Globus pallidus (tissue), 1 donor: ENCODE measurements at regions not wholly inside any gene's neighbourhood (a gene's known extent, or its start where the extent isn't known, plus 50 kb on each side); places are given as distances from the start of the nearest gene placed in this dataset.

ENCODE experiments used
- DNase-seq: peaks from one replicate; pipeline ENCODE4 v3.0.0-alpha.2; 2015; ENCODE audit warnings: low spot score

GRCh38 chr5:96031811-96032261 is 70.2 kb upstream of the ELL2 start:
- no peak for DNase-seq

DNA sequence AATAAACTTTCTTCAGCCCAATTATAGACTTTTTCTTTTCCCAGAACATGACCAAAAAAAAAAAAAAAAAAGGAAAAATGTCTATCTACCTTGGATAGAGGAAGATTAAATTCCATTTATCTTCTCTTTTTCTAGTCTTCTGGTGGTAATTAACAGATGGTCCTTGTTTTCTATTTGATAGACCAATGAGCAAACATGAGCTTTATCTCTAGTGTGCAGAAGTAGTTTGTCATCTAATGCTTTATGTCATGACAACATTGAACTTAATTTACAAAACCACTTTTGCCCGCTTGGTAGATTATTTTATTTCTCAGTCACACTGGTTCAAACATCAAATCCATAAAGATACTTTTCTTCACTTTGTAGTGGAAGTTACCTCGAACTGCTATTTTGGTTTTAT is 69.5 kb upstream of the ELL2 start:
- DNase-seq = no peak

- DNase-seq = no peak
These were observed 64.9 kb upstream of the ELL2 start for GRCh38 chr5:96026406-96027041.

DNA sequence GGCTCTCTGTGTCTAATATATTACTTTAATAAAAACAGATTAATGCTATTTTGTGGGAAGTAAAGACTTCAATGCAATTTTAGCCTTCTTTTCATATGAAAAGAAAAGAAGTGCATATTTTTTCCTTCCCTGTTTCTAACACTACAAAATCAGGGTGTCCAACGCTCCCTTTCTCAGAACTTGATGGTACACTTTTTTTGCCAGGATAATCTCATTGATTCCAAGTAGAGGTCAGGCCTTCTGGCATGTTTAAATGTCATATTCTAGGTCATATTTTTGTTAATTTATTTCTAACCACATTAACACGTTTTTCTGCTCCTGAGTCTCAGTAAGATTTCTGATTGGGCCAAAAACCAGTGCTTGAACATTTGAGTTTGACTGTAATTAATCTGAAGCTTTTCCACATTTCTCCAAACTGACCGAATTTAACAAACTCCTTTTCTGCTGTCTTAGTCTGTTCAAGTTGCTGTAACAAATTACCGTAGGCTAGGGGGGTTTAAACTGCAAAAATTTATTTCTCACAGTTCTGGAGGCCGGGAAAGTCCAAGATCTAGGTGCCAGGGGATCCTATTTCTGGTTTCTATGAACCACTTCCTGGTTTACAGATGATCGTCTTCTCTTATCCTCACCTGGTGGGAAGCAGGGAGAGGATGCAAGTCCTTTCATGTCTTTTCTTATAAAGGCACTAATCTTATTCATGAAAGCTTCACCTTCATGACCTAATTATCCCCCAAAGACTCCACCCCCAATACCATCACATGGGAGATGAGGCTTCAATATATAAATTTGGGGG is 63.2 kb upstream of the ELL2 start:
- no peak for DNase-seq

DNA sequence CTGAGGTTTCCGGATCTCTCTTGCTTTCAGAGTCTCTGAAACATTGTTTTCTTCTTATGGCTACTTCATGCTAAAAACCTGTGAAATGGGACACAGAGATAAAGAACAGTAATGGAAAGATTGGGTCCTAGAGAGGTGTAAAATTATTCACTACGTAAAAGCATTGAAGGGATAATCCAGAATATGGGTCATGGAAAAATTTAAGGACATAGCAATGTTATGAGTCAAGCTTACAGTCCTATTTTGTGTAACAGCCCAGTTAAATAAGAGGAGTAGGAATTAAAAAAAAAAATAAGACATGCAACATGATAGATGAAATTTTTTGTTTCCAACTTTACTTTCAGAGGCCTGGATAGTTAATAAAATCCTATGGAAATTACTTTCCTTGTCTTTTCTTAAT is 61.9 kb upstream of the ELL2 start:
- no peak for DNase-seq

GRCh38 chr5:96022971-96023370 is 61.3 kb upstream of the ELL2 start:
- DNase-seq = no peak

DNA sequence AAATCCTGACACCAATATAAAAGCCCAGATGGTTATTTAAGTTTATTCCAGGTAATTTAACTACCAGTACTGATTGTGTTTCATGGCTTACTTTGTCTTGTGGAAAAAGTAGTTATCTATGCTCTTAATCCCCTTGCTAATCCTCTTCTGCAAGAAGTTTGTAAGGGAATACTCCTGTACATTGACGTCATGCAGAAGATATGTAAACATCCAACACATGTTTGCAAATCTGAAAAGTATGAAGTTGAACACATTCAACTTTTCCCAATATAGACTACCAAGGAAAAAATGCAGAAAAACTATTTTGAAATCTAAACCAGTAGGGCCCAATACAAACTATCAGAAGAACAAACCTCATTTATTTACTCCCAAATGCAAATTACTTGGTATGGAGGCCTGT is 56.3 kb upstream of the ELL2 start:
- no peak for DNase-seq

DNA sequence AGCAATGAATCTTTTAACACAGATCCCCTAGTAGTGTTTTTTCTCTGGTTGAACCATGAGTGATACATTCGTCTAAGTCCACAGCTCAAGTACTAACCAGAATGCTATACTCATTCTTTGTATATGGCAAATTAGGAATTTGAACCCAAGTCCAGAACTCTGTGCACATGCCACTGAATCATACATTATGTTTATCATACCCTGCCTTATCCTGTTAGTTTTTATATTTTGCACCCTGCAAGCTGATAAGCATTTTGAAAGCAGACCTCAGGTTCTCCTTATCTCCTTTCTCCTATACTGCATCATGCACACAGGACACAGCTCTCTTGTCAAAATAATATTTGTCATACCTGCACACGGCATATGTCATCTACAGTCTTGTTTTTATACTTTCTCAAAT is 54.6 kb upstream of the ELL2 start:
- no peak for DNase-seq

DNA sequence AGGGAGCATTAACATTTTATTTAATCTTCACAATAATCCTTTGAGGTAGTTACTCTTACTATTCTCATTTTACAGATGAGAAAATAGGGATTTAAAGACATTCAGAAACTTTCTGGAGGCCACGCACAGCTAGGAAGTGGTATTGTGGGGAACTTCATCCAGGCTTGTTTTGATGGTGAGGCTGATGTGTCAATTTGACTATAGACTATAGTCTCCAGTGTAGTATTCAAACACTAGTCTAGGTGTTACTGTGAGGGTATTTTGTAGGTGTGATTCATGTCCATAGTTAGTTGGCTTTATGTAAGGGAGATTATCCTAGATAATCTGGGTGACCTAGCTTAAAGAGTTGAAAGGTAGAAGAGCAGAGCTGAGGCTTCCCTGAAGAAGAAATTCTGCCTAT is 54.1 kb upstream of the ELL2 start:
- no peak for DNase-seq

DNA sequence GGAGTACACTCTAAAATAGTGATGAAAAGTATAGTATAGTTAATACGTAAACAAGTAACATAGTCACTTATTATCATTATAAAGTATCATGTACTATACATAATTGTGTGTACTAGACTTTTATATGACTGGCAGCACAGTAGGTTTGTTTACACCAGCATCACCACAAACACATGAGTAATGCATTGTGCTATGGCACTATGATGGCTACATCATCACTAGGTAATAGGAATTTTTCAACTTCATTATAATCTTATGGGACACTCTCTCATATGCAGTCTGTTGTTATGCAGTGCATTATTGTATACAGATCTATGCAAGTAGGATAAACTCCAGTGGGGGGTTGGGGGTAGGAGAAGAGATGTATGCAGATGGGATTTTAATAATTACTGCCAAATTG is 52.7 kb upstream of the ELL2 start:
- DNase-seq = no peak

DNA sequence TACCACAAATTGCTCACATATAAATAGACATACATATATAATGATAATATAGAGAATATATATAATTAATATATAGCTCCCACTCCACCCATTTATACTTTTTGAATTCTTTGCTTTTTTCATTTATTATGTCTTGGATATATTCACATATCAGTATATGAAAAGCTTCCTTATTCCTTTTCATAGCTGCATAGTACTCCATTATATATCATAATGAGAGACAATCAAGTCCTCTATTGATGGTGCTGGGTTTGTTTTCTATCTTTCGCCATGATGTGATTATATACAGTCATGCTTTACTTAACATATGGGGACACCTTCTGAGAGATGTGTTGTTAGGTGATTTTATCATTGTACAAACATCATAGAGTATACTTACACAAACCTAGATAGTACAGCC is 51.6 kb upstream of the ELL2 start:
- DNase-seq = no peak

DNA sequence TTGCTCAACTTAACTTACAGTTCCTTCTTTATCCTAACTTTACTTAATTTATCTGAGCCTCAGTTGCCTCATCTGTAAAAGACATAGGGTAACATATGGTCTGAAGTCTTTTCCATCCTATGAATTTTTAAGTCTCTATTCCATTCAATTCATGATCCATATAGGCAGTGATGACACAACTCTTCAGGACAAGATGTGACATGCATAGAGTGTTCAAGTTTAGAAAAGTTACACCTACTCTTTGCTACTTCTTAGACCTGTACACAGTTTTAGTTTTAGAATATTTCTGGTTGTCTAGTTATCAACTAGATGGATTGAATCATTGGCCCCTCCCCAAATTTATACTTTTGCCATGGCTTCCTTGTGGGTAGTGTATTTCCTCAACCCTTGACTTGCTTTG is 50.7 kb upstream of the ELL2 start:
- DNase-seq = no peak
